ENCODE measurements at regions not wholly inside any gene's neighbourhood (a gene's known extent, or its start where the extent isn't known, plus 50 kb on each side); places are given as distances from the start of the nearest gene placed in this dataset.

DNA sequence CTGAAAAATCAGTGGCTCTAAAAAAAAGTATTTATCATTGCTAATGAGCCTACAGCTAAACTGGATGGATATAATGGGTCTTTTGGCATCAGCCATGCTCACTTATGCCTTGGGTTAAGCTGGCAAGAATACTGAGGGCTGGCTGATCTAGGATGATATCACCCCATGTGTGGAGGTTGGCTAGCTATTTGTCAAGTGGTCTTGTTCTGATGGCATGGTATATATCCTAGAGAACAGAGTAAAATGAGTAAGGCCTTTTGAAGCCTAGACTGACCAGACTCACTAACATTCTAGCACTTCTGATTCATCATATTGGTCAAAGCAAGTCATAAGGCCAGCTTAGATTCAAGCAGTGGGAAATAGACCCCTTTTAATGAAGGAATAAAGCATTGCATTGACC is 383.0 kb downstream of the SLITRK1 start:
- Histone ChIP-seq H3K27me3 (ENCODE audit: control insufficient read depth, insufficient read depth, low read length) (no peaks in the 10 kb centered on the region), H3K27ac (ENCODE audit: low read length) (no peak overlapping the region), H3K36me3 (ENCODE audit: control insufficient read depth, insufficient read depth, low read length) (no peaks in the 10 kb centered on the region), H3K4me1 (ENCODE audit: control insufficient read depth, insufficient read depth, low read length) (no peaks in the 10 kb centered on the region), H3K4me3 (ENCODE audit: low read length) (no peak overlapping the region), H3K9me3 (ENCODE audit: control insufficient read depth, low read depth, low read length) (no peaks in the 10 kb centered on the region)
- no peak for DNase-seq

- H3K27me3 ChIP-seq (ENCODE audit: control insufficient read depth, insufficient read depth, low read length), result no peaks in the 10 kb centered on the region
- H3K4me1 ChIP-seq (ENCODE audit: control insufficient read depth, insufficient read depth, low read length), result no peaks in the 10 kb centered on the region
- 63% methylated on average over 2 of the region's 2 CpGs for WGBS (ENCODE audit: insufficient coverage, low lambda C conversion rate)
- H3K9me3 ChIP-seq (ENCODE audit: control insufficient read depth, low read depth, low read length), result no peaks in the 10 kb centered on the region
- no peaks in the 10 kb centered on the region for H3K36me3 ChIP-seq (ENCODE audit: control insufficient read depth, insufficient read depth, low read length)
- no peak for DNase-seq
- no peak overlapping the region for H3K4me3 ChIP-seq (ENCODE audit: low read length)
- H3K27ac ChIP-seq (ENCODE audit: low read length), result no peak overlapping the region
These were observed 383.6 kb downstream of the SLITRK1 start for GRCh38 chr13:83498481-83499190.

DNA sequence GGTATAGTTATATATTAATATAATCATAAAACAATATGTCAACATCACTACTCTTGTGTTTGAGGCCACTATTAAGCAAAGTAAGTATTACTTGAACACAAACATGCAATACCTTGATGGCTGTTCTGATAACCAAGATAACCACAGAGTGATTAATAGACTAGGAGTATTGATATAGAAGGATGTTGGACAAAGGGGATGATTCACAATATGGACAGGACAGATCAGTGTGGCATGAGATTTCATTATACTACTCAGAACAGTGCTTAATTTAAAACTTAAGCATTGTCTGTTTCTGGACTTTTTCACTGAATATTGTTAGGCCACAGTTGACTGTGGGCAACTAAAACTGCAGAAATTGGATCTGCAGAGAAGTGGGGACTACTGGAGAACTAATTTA is 384.2 kb downstream of the SLITRK1 start:
- Histone ChIP-seq H3K4me3 (ENCODE audit: low read length) (no peak overlapping the region), H3K27ac (ENCODE audit: low read length) (no peak overlapping the region), H3K9me3 (ENCODE audit: control insufficient read depth, low read depth, low read length) (no peaks in the 10 kb centered on the region), H3K27me3 (ENCODE audit: control insufficient read depth, insufficient read depth, low read length) (no peaks in the 10 kb centered on the region), H3K36me3 (ENCODE audit: control insufficient read depth, insufficient read depth, low read length) (no peaks in the 10 kb centered on the region), H3K4me1 (ENCODE audit: control insufficient read depth, insufficient read depth, low read length) (no peaks in the 10 kb centered on the region)
- no peak for DNase-seq

- no peak for DNase-seq
- Histone ChIP-seq H3K4me3 (ENCODE audit: low read length) (no peak overlapping the region), H3K4me1 (ENCODE audit: control insufficient read depth, insufficient read depth, low read length) (no peaks in the 10 kb centered on the region), H3K27me3 (ENCODE audit: control insufficient read depth, insufficient read depth, low read length) (no peaks in the 10 kb centered on the region), H3K36me3 (ENCODE audit: control insufficient read depth, insufficient read depth, low read length) (no peaks in the 10 kb centered on the region), H3K9me3 (ENCODE audit: control insufficient read depth, low read depth, low read length) (no peaks in the 10 kb centered on the region), H3K27ac (ENCODE audit: low read length) (no peak overlapping the region)
- WGBS (ENCODE audit: insufficient coverage, low lambda C conversion rate), result no CpG with 5 or more reads among the region's 6 CpGs
These were observed 385.8 kb downstream of the SLITRK1 start for GRCh38 chr13:83496501-83496900.

- no peaks in the 10 kb centered on the region for H3K36me3 ChIP-seq (ENCODE audit: control insufficient read depth, insufficient read depth, low read length)
- no peak overlapping the region for H3K4me3 ChIP-seq (ENCODE audit: low read length)
- no peaks in the 10 kb centered on the region for H3K27me3 ChIP-seq (ENCODE audit: control insufficient read depth, insufficient read depth, low read length)
- no peaks in the 10 kb centered on the region for H3K4me1 ChIP-seq (ENCODE audit: control insufficient read depth, insufficient read depth, low read length)
- WGBS (ENCODE audit: insufficient coverage, low lambda C conversion rate), result 75% methylated on average over 1 of the region's 1 CpG
- no peaks in the 10 kb centered on the region for H3K9me3 ChIP-seq (ENCODE audit: control insufficient read depth, low read depth, low read length)
- no peak for DNase-seq
- H3K27ac ChIP-seq (ENCODE audit: low read length), result no peak overlapping the region
These were observed 397.2 kb downstream of the SLITRK1 start for GRCh38 chr13:83485101-83485500.

DNA sequence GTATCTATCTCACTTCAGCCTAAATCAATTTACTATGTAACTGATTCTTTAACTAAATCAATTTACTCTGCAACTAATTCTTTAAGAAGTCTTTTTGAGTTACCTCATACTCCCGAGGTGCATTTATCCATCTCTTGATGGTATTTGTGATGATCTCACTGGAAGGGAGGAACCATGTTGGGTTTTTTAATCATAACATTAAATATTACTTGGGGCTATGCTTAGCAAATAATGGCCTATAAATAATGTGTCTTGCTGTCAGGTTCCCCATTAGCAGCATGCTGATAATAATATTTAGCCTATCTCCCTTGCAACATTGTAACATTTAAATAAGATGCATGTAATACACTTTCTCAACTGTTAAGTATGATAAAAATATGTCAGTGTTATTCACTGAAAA is 411.3 kb downstream of the SLITRK1 start:
- no peaks in the 10 kb centered on the region for H3K4me1 ChIP-seq (ENCODE audit: control insufficient read depth, insufficient read depth, low read length)
- H3K36me3 ChIP-seq (ENCODE audit: control insufficient read depth, insufficient read depth, low read length), result no peaks in the 10 kb centered on the region
- no peak for DNase-seq
- no peak overlapping the region for H3K4me3 ChIP-seq (ENCODE audit: low read length)
- H3K9me3 ChIP-seq (ENCODE audit: control insufficient read depth, low read depth, low read length), result no peaks in the 10 kb centered on the region
- 43% methylated on average over 1 of the region's 1 CpG for WGBS (ENCODE audit: insufficient coverage, low lambda C conversion rate)
- H3K27ac ChIP-seq (ENCODE audit: low read length), result no peak overlapping the region
- H3K27me3 ChIP-seq (ENCODE audit: control insufficient read depth, insufficient read depth, low read length), result no peaks in the 10 kb centered on the region

DNA sequence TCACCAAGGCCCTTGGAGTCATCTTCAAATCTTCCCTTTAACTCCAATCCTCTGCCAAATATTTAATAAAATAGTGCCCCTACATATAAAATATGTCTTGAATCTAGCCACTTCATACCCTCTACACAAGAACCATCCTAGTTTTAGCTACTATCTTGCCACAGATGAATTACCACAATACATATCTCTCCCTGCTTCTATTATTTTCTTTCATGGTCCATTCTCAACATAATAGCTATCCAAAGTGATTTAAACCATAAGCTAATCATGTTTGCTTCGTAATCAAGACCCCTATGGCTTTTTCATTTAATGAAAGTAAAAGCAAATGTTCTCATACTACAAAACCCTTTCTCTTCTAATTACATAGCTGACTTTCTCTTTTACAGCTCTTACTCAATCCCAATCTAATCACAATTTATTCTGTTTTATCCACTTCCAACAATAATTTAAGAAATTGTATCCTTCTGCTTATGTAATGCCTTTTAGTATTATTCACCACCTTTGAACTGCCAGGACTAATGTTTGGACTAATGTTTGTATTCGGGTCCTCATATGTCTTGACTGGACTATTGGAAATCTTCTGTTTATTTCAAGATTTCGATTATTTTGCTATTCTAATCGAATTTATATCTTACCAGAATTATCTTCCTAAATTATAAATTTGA is 412.0 kb downstream of the SLITRK1 start:
- H3K36me3 ChIP-seq (ENCODE audit: control insufficient read depth, insufficient read depth, low read length), result no peaks in the 10 kb centered on the region
- H3K27me3 ChIP-seq (ENCODE audit: control insufficient read depth, insufficient read depth, low read length), result no peaks in the 10 kb centered on the region
- no peak for DNase-seq
- no peaks in the 10 kb centered on the region for H3K9me3 ChIP-seq (ENCODE audit: control insufficient read depth, low read depth, low read length)
- no peak overlapping the region for H3K4me3 ChIP-seq (ENCODE audit: low read length)
- WGBS (ENCODE audit: insufficient coverage, low lambda C conversion rate), result 87% methylated on average over 3 of the region's 4 CpGs
- no peaks in the 10 kb centered on the region for H3K4me1 ChIP-seq (ENCODE audit: control insufficient read depth, insufficient read depth, low read length)
- no peak overlapping the region for H3K27ac ChIP-seq (ENCODE audit: low read length)

- H3K4me3 ChIP-seq (ENCODE audit: low read length), result no peak overlapping the region
- WGBS (ENCODE audit: insufficient coverage, low lambda C conversion rate), result 60% methylated on average over 1 of the region's 11 CpGs
- H3K36me3 ChIP-seq (ENCODE audit: control insufficient read depth, insufficient read depth, low read length), result no peaks in the 10 kb centered on the region
- no peaks in the 10 kb centered on the region for H3K27me3 ChIP-seq (ENCODE audit: control insufficient read depth, insufficient read depth, low read length)
- DNase-seq, result no peak
- peaks cover 18% of the 10 kb centered on the region for H3K9me3 ChIP-seq (ENCODE audit: control insufficient read depth, low read depth, low read length)
- no peaks in the 10 kb centered on the region for H3K4me1 ChIP-seq (ENCODE audit: control insufficient read depth, insufficient read depth, low read length)
- no peak overlapping the region for H3K27ac ChIP-seq (ENCODE audit: low read length)
These were observed 428.6 kb downstream of the SLITRK1 start for GRCh38 chr13:83453723-83454122.

GRCh38 chr13:83453300-83453699 is 429.0 kb downstream of the SLITRK1 start:
- WGBS (ENCODE audit: insufficient coverage, low lambda C conversion rate), result no CpG with 5 or more reads among the region's 13 CpGs
- Histone ChIP-seq H3K9me3 (ENCODE audit: control insufficient read depth, low read depth, low read length) (peaks cover 18% of the 10 kb centered on the region), H3K4me3 (ENCODE audit: low read length) (no peak overlapping the region), H3K27me3 (ENCODE audit: control insufficient read depth, insufficient read depth, low read length) (no peaks in the 10 kb centered on the region), H3K27ac (ENCODE audit: low read length) (no peak overlapping the region), H3K36me3 (ENCODE audit: control insufficient read depth, insufficient read depth, low read length) (no peaks in the 10 kb centered on the region), H3K4me1 (ENCODE audit: control insufficient read depth, insufficient read depth, low read length) (no peaks in the 10 kb centered on the region)
- DNase-seq, result no peak

DNA sequence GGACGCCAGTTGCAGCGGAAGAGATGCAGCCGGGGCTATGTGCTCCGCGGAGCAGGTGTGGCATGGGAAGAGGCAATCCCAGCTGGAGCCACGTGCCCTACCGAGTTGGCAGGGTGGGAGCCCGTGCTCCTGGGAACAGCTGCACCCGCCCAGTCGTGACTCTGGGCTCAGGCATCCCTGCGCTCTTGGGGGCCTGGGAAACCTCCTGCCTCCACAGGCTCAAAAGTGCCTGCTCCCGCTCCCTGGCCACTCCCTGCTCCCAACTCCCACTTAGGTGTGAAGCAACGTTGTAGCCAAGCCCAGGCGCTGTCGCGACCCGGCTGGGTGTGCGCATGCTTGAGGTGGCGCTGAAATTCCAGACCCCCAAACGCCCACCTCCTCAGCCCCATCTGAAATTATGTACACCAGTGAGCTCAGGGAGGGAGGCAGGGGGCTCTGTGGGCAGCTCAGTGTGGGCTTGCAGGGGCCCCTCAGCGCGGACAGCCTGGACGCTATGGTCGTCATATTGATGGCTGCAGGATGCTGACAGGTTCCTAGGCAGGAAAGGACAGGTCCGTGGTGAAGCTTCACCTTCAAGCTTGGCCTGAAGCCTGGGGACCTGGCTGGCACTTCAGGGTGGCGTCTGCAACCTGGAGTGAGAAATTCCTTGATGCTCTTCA is 429.9 kb downstream of the SLITRK1 start:
- no CpG with 5 or more reads among the region's 26 CpGs for WGBS (ENCODE audit: insufficient coverage, low lambda C conversion rate)
- Histone ChIP-seq H3K36me3 (ENCODE audit: control insufficient read depth, insufficient read depth, low read length) (no peaks in the 10 kb centered on the region), H3K27ac (ENCODE audit: low read length) (no peak overlapping the region), H3K4me3 (ENCODE audit: low read length) (no peak overlapping the region), H3K27me3 (ENCODE audit: control insufficient read depth, insufficient read depth, low read length) (no peaks in the 10 kb centered on the region), H3K4me1 (ENCODE audit: control insufficient read depth, insufficient read depth, low read length) (no peaks in the 10 kb centered on the region), H3K9me3 (ENCODE audit: control insufficient read depth, low read depth, low read length) (peaks cover 18% of the 10 kb centered on the region)
- DNase-seq, result no peak

DNA sequence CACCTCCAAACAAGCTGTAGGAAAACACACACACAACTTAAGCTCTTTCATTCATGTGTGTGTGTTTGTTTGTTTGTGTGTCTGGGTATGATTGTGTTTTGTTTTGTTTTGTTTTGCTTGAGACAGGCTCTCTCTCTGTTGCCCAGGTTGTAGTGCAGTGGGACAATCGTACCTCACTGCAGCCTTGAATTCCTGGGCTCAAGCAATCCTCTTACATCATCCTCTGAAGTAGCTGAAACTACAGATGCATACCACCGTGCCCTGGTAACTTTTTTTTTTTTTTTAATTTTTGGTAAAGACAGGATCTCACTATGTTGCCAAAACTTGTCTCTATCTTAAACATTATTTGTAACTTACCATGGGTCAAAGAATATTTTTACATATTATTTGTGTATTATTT is 431.7 kb downstream of the SLITRK1 start:
- no CpG with 5 or more reads among the region's 2 CpGs for WGBS (ENCODE audit: insufficient coverage, low lambda C conversion rate)
- H3K27me3 ChIP-seq (ENCODE audit: control insufficient read depth, insufficient read depth, low read length), result no peaks in the 10 kb centered on the region
- DNase-seq, result no peak
- H3K27ac ChIP-seq (ENCODE audit: low read length), result no peak overlapping the region
- H3K4me3 ChIP-seq (ENCODE audit: low read length), result no peak overlapping the region
- no peaks in the 10 kb centered on the region for H3K4me1 ChIP-seq (ENCODE audit: control insufficient read depth, insufficient read depth, low read length)
- peaks cover 18% of the 10 kb centered on the region for H3K9me3 ChIP-seq (ENCODE audit: control insufficient read depth, low read depth, low read length)
- H3K36me3 ChIP-seq (ENCODE audit: control insufficient read depth, insufficient read depth, low read length), result no peaks in the 10 kb centered on the region
